ENCODE measurements at regions not wholly inside any gene's neighbourhood (a gene's known extent, or its start where the extent isn't known, plus 50 kb on each side); places are given as distances from the start of the nearest gene placed in this dataset.

GRCh38 chr21:35607406-35607805, 452.9 kb downstream of the SETD4 start:
- no peak for TF ChIP-seq CTCF (IDR thresholded peaks at IDR 0.05)
- no peak for ATAC-seq (ENCODE audit: low FRiP score)
- no peak for DNase-seq (ENCODE audit: low spot score)

- ATAC-seq (ENCODE audit: low FRiP score) (no peak), DNase-seq (ENCODE audit: low spot score) (no peak)
- no peak for TF ChIP-seq CTCF (IDR thresholded peaks at IDR 0.05)
These were observed 453.7 kb downstream of the SETD4 start for GRCh38 chr21:35606578-35606977.

GRCh38 chr21:35606146-35606545, 454.2 kb downstream of the SETD4 start:
- DNase-seq (ENCODE audit: low spot score) (no peak), ATAC-seq (ENCODE audit: low FRiP score) (no peak)
- no peak for TF ChIP-seq CTCF (IDR thresholded peaks at IDR 0.05)

- no peak for TF ChIP-seq CTCF (IDR thresholded peaks at IDR 0.05)
- ATAC-seq (ENCODE audit: low FRiP score) (no peak), DNase-seq (ENCODE audit: low spot score) (no peak)
These were observed 456.8 kb downstream of the SETD4 start for GRCh38 chr21:35603494-35603893.

- no peak for TF ChIP-seq CTCF (IDR thresholded peaks at IDR 0.05)
- no peak for ATAC-seq (ENCODE audit: low FRiP score)
- no peak for DNase-seq (ENCODE audit: low spot score)
These were observed 457.4 kb downstream of the SETD4 start for GRCh38 chr21:35602811-35603362.

GRCh38 chr21:35601211-35601610, 459.1 kb downstream of the SETD4 start:
- TF ChIP-seq CTCF (IDR thresholded peaks at IDR 0.05): no peak
- no peak for ATAC-seq (ENCODE audit: low FRiP score)
- no peak for DNase-seq (ENCODE audit: low spot score)

GRCh38 chr21:35599164-35599563, 461.2 kb downstream of the SETD4 start:
- no peak for DNase-seq (ENCODE audit: low spot score)
- no peak for TF ChIP-seq CTCF (IDR thresholded peaks at IDR 0.05)
- no peak for ATAC-seq (ENCODE audit: low FRiP score)
